HG03571 (cell line): ENCODE measurements at regions not wholly inside any gene's neighbourhood (a gene's known extent, or its start where the extent isn't known, plus 50 kb on each side); places are given as distances from the start of the nearest gene placed in this dataset.
"Not testable (repeated sequence)": the region's sequence is repeated elsewhere in the genome, so short reads cannot be mapped to it uniquely, and the experiment has no call there.

ENCODE experiments used
- ATAC-seq: cut with Tn5 transposase; IDR thresholded peaks from one replicate; pipeline ENCODE4 v1.9.1; 2021; ENCODE audit not compliant: unreplicated experiment

- ATAC-seq = no peak
Measured at GRCh38 chr11:87779276-87780067, 395.8 kb downstream of the RAB38 start.

- ATAC-seq = no peak
Measured at GRCh38 chr11:87778357-87778756, 396.9 kb downstream of the RAB38 start.

GRCh38 chr11:87775036-87775435, 400.2 kb downstream of the RAB38 start:
- no peak for ATAC-seq

- ATAC-seq = no peak
Measured at GRCh38 chr11:87769661-87770060, 405.6 kb downstream of the RAB38 start.

GRCh38 chr11:87767615-87768014, 407.6 kb downstream of the RAB38 start:
- no peak for ATAC-seq

GRCh38 chr11:87764075-87764474, 411.2 kb downstream of the RAB38 start:
- ATAC-seq = not testable (repeated sequence)

GRCh38 chr11:87754685-87755084, 420.6 kb downstream of the RAB38 start:
- ATAC-seq = no peak

GRCh38 chr11:87753143-87753542, 422.1 kb downstream of the RAB38 start:
- no peak for ATAC-seq

- ATAC-seq = no peak
Measured at GRCh38 chr11:87743007-87743406, 432.2 kb downstream of the RAB38 start.

GRCh38 chr11:87740968-87741367, 434.3 kb downstream of the RAB38 start:
- ATAC-seq = no peak

- no peak for ATAC-seq
Measured at GRCh38 chr11:87740451-87740850, 434.8 kb downstream of the RAB38 start.

GRCh38 chr11:87739766-87740165, 435.5 kb downstream of the RAB38 start:
- ATAC-seq = no peak

- no peak for ATAC-seq
Measured at GRCh38 chr11:87739261-87739660, 436.0 kb downstream of the RAB38 start.

GRCh38 chr11:87736928-87737327, 438.3 kb downstream of the RAB38 start:
- no peak for ATAC-seq

GRCh38 chr11:87726506-87726905, 448.7 kb downstream of the RAB38 start:
- ATAC-seq = no peak

GRCh38 chr11:87724358-87724757, 450.9 kb downstream of the RAB38 start:
- no peak for ATAC-seq

GRCh38 chr11:87722756-87723565, 452.3 kb downstream of the RAB38 start:
- no peak for ATAC-seq

GRCh38 chr11:87719326-87720073, 455.7 kb downstream of the RAB38 start:
- ATAC-seq = no peak

GRCh38 chr11:87712802-87713202, 462.4 kb downstream of the RAB38 start:
- ATAC-seq = no peak

- ATAC-seq = no peak
Measured at GRCh38 chr11:87712391-87712790, 462.9 kb downstream of the RAB38 start.

GRCh38 chr11:87703589-87703988, 471.7 kb downstream of the RAB38 start:
- not testable (repeated sequence) for ATAC-seq
